ENCODE measurements at regions not wholly inside any gene's neighbourhood (a gene's known extent, or its start where the extent isn't known, plus 50 kb on each side); places are given as distances from the start of the nearest gene placed in this dataset.

DNA sequence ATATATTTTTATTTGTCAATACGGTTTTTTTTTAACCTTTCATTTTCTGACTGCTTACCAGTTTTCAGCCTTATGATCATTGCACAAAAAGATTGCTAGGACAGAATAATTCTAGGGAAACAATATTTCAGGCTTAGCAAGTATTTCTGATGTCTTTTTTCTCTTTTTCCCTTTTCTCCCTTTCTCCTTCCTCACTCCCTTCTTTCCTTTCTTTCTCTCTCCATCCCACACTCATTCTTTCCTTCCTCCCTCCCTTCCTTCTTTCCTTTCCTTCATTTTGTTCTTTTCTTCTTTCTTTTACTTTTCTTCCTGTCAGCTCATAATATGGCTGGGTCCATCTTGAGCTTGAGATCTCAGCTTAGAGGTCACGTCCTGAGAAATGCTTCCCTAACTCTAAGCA lies 601.4 kb upstream of the NOVA1 start:
- POLR2A ChIA-PET = no interaction called here
- H3K27ac Mint-ChIP-seq (ENCODE audit: unreplicated experiment) = no peak overlapping the region
- no peak for DNase-seq

DNA sequence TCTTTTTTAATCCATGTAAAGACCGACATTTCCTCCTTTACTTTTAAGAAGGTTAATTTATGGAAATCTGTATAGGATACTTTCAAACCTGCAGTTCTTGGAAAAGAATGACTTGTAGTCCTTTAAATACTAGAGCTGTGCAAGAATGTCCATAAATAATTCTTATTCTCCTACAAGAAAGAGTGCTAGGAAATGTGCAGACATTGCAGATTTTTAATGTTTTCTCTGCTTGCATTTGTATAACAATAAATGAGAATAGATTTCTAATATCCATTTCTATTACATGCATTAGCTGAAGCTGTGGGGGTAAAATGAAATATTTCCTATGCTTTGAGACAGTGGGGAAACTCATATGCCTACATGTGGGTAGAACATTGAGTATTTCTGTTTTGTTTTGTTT lies 607.2 kb upstream of the NOVA1 start:
- intact Hi-C loops (cut with micrococcal nuclease; ENCODE audit: unreplicated experiment) = no loop called here
- Mint-ChIP-seq H3K27me3 (ENCODE audit: insufficient read depth, unreplicated experiment) (no peaks in the 10 kb centered on the region), H3K4me1 (ENCODE audit: low read depth, unreplicated experiment) (no peaks in the 10 kb centered on the region), H3K36me3 (ENCODE audit: insufficient read depth, unreplicated experiment) (no peaks in the 10 kb centered on the region), H3K9me3 (ENCODE audit: unreplicated experiment) (no peaks in the 10 kb centered on the region), H3K4me3 (ENCODE audit: unreplicated experiment) (no peak overlapping the region), H3K27ac (ENCODE audit: unreplicated experiment) (no peak overlapping the region)
- no peaks in the 10 kb centered on the region for H3K9me3 ChIP-seq
- CTCF ChIA-PET = no interaction called here
- no peaks in the 10 kb centered on the region for H3K4me1 ChIP-seq
- H3K27me3 ChIP-seq (replicated peaks; ENCODE audit: control insufficient read depth, insufficient read depth, low read length) = no peaks in the 10 kb centered on the region
- no peak for DNase-seq
- POLR2A ChIA-PET = no interaction called here
- H3K4me3 ChIP-seq (ENCODE audit: low read depth, low read length) = no peak overlapping the region
- TF ChIP-seq, protein P1, sequence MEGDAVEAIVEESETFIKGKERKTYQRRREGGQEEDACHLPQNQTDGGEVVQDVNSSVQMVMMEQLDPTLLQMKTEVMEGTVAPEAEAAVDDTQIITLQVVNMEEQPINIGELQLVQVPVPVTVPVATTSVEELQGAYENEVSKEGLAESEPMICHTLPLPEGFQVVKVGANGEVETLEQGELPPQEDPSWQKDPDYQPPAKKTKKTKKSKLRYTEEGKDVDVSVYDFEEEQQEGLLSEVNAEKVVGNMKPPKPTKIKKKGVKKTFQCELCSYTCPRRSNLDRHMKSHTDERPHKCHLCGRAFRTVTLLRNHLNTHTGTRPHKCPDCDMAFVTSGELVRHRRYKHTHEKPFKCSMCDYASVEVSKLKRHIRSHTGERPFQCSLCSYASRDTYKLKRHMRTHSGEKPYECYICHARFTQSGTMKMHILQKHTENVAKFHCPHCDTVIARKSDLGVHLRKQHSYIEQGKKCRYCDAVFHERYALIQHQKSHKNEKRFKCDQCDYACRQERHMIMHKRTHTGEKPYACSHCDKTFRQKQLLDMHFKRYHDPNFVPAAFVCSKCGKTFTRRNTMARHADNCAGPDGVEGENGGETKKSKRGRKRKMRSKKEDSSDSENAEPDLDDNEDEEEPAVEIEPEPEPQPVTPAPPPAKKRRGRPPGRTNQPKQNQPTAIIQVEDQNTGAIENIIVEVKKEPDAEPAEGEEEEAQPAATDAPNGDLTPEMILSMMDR (IDR thresholded peaks at IDR 0.05; ENCODE audit: insufficient read depth in 1 of 2, low read depth in 1 of 2, low read length in 1 of 2, severe bottlenecking in 1 of 2, unreplicated experiment in 1 of 2) = no peak
- BruUV-seq (replicated peaks) = no TSS peak
- H3K36me3 ChIP-seq (ENCODE audit: control insufficient read depth, insufficient read depth, low read length) = no peaks in the 10 kb centered on the region

More for the DNA sequence above, 601.4 kb upstream of the NOVA1 start:
- no TSS peak for BruUV-seq (replicated peaks)
- intact Hi-C loops (cut with micrococcal nuclease; ENCODE audit: unreplicated experiment) = no loop called here
- Mint-ChIP-seq H3K9me3 (ENCODE audit: unreplicated experiment) (no peaks in the 10 kb centered on the region), H3K4me3 (ENCODE audit: unreplicated experiment) (no peak overlapping the region), H3K27me3 (ENCODE audit: insufficient read depth, unreplicated experiment) (peaks cover 3% of the 10 kb centered on the region), H3K36me3 (ENCODE audit: insufficient read depth, unreplicated experiment) (no peaks in the 10 kb centered on the region), H3K4me1 (ENCODE audit: low read depth, unreplicated experiment) (no peaks in the 10 kb centered on the region)
- Histone ChIP-seq H3K27me3 (replicated peaks; ENCODE audit: control insufficient read depth, insufficient read depth, low read length) (no peaks in the 10 kb centered on the region), H3K9me3 (no peaks in the 10 kb centered on the region), H3K4me1 (no peaks in the 10 kb centered on the region), H3K36me3 (ENCODE audit: control insufficient read depth, insufficient read depth, low read length) (no peaks in the 10 kb centered on the region), H3K4me3 (ENCODE audit: low read depth, low read length) (no peak overlapping the region)
- TF ChIP-seq, protein P1 (IDR thresholded peaks at IDR 0.05; ENCODE audit: insufficient read depth in 1 of 2, low read depth in 1 of 2, low read length in 1 of 2, severe bottlenecking in 1 of 2, unreplicated experiment in 1 of 2) = no peak
- CTCF ChIA-PET = no interaction called here

DNA sequence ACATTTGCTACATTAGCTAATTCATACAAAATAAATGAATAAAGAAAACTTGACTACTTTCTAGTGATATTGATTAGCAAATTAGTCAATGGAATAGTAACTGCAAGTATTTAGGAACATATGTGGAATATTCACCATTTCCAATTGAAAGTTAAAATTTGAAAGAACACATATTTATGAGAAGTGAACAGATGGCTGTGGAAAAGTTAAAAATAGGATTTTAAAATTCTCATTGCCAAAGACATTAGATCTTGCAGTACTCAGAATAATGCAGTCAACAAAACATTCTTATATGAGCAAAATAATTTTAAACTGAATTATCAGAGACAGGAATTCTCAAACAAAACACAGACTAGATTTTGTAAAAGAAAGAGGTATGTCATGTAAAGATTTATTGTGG lies 613.9 kb upstream of the NOVA1 start:
- H3K4me3 ChIP-seq (ENCODE audit: low read depth, low read length) = no peak overlapping the region
- H3K4me1 ChIP-seq = no peaks in the 10 kb centered on the region
- H3K4me1 Mint-ChIP-seq (ENCODE audit: low read depth, unreplicated experiment) = no peaks in the 10 kb centered on the region
- CTCF ChIA-PET = no interaction called here
- TF ChIP-seq, protein P1 (IDR thresholded peaks at IDR 0.05; ENCODE audit: insufficient read depth in 1 of 2, low read depth in 1 of 2, low read length in 1 of 2, severe bottlenecking in 1 of 2, unreplicated experiment in 1 of 2) = no peak
- H3K4me3 Mint-ChIP-seq (ENCODE audit: unreplicated experiment) = no peak overlapping the region
- no peaks in the 10 kb centered on the region for H3K9me3 ChIP-seq
- H3K36me3 ChIP-seq (ENCODE audit: control insufficient read depth, insufficient read depth, low read length) = no peaks in the 10 kb centered on the region
- H3K27ac Mint-ChIP-seq (ENCODE audit: unreplicated experiment) = no peak overlapping the region
- H3K9me3 Mint-ChIP-seq (ENCODE audit: unreplicated experiment) = no peaks in the 10 kb centered on the region
- no TSS peak for BruUV-seq (replicated peaks)
- no peaks in the 10 kb centered on the region for H3K36me3 Mint-ChIP-seq (ENCODE audit: insufficient read depth, unreplicated experiment)
- no peaks in the 10 kb centered on the region for H3K27me3 ChIP-seq (replicated peaks; ENCODE audit: control insufficient read depth, insufficient read depth, low read length)
- intact Hi-C loops (cut with micrococcal nuclease; ENCODE audit: unreplicated experiment) = no loop called here
- H3K27me3 Mint-ChIP-seq (ENCODE audit: insufficient read depth, unreplicated experiment) = no peaks in the 10 kb centered on the region
- DNase-seq = no peak
- POLR2A ChIA-PET = no interaction called here

Measured in Caco-2 (cell line).